ENCODE measurements at regions not wholly inside any gene's neighbourhood (a gene's known extent, or its start where the extent isn't known, plus 50 kb on each side); places are given as distances from the start of the nearest gene placed in this dataset.
A peak's percentile ranks its signal among the peaks of the same experiment; 100 is the strongest.

GRCh38 chr2:153052807-153053559 is 334.6 kb downstream of the ARL6IP6 start:
- no peak for DNase-seq (ENCODE audit: extremely low spot score, insufficient read length, low read depth)
- FAIRE-seq = no peak

- FAIRE-seq (no peak), DNase-seq (ENCODE audit: extremely low spot score, insufficient read length, low read depth) (no peak)
Measured at GRCh38 chr2:153047220-153047619, 328.8 kb downstream of the ARL6IP6 start.

DNA sequence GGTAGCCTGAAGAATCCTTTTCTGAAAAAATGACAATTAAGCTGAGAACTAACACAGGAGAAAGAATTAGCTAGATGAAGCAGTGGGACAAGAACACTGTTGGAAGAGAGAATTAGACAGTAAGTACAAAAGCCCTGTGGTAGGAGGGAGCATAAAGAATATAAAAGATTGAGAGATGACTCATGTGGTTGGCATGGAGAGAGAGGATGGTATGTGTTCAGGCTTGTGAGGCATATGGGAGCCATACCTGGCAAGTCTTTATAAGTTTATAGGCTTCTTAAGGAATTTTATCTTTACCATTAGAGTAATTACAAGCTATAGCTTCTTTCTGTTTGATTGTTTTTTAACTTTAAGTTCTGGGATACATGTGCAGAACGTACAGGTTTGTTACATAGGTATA is 325.0 kb downstream of the ARL6IP6 start:
- no peak for FAIRE-seq
- DNase-seq (ENCODE audit: extremely low spot score, insufficient read length, low read depth) = no peak

GRCh38 chr2:153028626-153029025 is 310.2 kb downstream of the ARL6IP6 start:
- no peak for FAIRE-seq

DNA sequence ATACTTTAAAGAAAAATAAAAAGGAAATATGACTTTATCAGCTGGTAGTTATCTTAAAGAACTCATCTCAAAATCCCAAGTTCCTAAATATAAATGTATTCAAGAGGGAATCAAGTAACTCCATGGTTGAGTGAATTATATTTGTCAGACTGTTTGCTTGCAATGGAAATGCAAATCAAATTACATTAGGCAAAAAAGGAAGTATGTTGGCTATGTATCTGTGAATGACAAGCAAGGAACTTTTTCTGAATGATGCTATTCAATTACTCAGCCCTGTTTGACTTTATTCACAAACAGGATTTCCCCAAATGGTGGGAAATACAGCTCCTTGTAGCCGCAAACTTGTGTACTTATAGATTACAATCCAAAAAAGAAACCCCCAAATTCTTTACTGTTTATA is 309.1 kb downstream of the ARL6IP6 start:
- DNase-seq (ENCODE audit: extremely low spot score, insufficient read length, low read depth) (no peak), FAIRE-seq (no peak)

More at GRCh38 chr2:153028626-153029025, 310.2 kb downstream of the ARL6IP6 start:
- DNase-seq (ENCODE audit: extremely low spot score, insufficient read length, low read depth) = no peak

DNA sequence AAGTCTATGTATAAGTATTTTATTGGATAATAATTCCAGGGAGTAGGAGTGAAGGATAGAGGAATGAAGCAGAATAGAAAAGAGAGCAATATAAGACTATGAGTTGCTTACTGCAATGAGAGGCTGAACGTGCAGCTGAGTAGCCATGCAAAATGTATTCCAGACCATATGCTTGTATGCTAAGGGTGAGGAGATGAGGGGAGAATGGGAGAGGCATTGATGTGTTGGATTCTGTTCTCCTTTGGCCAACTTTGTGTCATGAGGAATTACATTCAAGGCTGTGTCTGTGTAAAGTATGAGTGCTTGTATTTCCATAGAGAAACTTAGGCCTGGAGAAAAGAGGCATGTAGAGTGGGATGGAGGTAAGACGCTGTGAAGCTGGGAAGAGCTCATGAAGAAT is 301.8 kb downstream of the ARL6IP6 start:
- FAIRE-seq (no peak), DNase-seq (ENCODE audit: extremely low spot score, insufficient read length, low read depth) (no peak)

DNA sequence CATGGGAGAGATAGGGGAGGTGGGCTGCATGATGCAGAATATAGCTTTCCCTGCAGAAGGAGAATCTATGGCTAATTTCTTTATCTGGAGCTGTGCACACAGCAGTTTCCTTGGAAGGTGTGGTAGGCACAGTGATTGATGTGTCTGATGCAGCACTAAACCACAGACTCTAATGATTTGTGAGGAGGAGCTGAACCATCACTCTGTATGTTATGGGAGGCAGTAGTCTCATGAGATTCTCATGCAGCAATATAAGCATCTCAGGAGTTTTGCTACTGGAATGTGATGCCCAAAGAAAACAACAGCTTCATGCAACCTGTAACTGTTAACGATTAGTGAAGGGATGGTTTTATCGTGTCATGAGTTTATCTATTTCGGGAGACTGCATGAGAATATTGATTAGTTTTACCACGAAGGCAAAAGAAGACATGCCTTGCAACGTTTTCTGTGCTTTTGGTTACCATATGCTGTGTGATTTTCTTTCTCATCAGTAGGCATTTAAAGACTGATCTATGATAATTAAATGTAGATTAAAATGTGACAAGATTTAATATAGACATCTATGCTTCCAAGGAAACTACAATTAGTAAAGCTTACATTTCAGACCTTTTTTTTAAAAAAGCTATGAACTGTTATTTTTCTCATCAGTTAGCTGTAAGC is 286.8 kb downstream of the ARL6IP6 start:
- DNase-seq (ENCODE audit: extremely low spot score, insufficient read length, low read depth) (no peak), FAIRE-seq (no peak)

DNA sequence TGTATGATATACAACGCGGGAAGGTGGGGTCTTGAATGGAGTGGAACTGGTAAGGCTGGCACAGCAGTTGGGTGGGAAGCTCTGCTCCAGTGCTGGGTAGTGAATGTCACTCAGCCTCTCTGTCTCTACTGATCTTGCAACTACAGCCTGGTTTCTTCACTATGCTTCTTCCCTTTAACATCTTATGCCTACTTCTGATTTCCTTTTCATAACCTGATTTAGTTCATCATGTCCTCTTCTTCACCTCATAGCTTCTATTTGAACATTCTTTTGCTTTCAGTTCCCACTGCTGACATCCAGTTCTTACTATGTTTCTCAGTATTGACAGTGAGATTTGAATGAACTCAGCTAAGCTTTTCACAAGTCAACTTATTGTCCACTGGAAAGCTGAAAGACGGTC is 286.2 kb downstream of the ARL6IP6 start:
- FAIRE-seq (no peak), DNase-seq (ENCODE audit: extremely low spot score, insufficient read length, low read depth) (no peak)

- DNase-seq (ENCODE audit: extremely low spot score, insufficient read length, low read depth) (no peak), FAIRE-seq (no peak)
Measured at GRCh38 chr2:152974146-152974545, 255.7 kb downstream of the ARL6IP6 start.

GRCh38 chr2:152971685-152972084 is 253.3 kb downstream of the ARL6IP6 start:
- no peak for FAIRE-seq
- DNase-seq (ENCODE audit: extremely low spot score, insufficient read length, low read depth) = no peak

DNA sequence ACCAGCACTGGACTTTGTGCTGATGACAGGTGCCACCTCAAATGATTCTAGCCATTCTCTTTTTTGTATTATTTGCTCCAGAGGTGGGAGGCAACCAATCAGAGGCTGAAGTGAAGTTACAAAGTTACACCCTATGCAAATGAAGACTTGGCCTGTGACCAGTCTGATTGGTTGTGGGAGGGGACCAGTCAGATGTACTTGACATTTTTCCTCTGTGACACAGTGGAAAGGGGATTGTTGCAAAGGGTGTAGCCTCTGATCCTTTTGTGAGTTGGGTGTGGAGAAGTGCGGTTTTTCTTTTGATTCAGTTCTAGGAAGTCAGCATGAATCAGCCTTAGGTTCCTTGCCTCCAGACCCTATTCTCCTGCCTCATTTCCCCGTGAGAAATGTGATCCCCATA is 244.0 kb downstream of the ARL6IP6 start:
- FAIRE-seq (no peak), DNase-seq (ENCODE audit: extremely low spot score, insufficient read length, low read depth) (no peak)

DNA sequence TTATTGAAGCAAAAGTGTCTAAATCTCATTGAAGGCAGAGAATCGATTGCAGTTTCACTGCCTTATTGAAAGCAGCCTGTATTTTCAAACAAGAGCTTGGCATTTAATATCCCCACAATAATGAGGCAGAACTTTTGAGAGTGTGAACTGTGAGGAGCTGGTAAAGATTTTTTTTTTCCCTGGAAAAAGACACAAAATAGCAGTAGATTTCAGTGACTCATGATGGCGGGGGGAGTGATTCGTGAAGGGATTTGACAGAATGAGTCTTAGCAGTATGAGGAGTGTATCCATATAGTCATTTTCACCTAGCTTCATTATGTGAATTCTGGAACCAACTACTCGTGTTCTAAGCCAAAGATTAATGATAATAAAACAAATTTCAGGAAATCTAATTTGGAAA is 242.9 kb downstream of the ARL6IP6 start:
- no peak for FAIRE-seq
- DNase-seq (ENCODE audit: extremely low spot score, insufficient read length, low read depth) = no peak

DNA sequence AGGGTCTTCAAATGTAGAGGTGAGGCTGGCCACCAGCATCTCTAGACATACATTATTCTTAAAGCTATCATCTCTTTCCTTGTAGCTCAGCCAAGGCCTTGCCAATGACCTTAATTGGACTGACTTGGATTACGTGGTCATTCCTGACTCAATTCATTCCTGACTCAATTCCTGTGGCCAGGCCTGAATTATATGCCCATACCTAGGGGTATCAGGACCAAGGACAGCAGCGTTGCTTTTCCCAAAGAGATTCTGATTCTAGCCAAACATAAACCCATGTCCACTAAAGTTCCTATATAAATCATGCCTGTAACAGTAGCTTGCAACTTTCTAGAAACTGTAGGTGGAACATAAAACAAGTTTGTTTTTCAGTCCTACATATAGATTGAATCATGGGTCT is 231.7 kb downstream of the ARL6IP6 start:
- FAIRE-seq (no peak), DNase-seq (ENCODE audit: extremely low spot score, insufficient read length, low read depth) (no peak)

DNA sequence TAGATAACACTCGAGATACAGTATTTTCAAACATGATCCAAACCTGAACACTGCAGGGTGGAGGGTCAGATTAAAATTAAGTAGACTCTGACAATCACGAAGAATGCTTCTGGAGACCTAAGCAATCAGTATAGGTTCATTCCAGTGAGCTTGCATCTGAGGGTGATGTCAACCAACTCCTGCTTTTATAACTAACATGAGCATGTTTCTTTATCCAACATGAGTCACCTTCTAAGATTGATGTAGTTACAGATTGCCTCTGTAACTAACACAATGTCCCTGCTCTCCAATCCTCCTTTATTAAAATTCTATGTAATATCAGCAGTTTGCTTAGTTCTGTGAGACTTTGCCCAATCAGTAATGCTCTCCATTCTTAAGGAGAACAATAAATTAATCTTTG is 225.7 kb downstream of the ARL6IP6 start:
- FAIRE-seq (no peak), DNase-seq (ENCODE audit: extremely low spot score, insufficient read length, low read depth) (no peak)

DNA sequence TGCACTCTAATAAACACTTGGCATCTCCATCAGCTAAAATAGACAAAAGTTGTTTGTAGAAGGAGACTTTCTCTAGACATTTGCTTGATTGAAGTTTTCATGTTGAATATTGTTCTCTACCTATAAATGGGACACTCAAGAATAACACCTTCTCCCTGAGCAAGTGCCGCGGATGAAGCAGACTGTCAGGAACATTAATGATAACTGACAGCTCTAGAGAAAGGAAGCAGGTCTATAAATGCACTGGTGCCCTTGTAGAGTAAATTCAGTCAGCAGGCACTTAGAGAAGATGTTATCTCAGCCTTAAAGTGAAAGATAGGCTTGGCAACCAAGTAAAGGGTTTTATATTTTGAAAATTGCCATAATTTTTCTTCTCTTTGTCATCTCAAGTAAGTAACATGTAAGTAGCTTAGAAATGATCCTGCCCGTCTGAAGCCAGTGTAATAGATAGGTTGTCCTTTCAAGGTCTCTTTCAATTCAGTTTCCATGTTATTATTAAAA is 224.6 kb downstream of the ARL6IP6 start:
- no peak for DNase-seq (ENCODE audit: extremely low spot score, insufficient read length, low read depth)
- no peak for FAIRE-seq

DNA sequence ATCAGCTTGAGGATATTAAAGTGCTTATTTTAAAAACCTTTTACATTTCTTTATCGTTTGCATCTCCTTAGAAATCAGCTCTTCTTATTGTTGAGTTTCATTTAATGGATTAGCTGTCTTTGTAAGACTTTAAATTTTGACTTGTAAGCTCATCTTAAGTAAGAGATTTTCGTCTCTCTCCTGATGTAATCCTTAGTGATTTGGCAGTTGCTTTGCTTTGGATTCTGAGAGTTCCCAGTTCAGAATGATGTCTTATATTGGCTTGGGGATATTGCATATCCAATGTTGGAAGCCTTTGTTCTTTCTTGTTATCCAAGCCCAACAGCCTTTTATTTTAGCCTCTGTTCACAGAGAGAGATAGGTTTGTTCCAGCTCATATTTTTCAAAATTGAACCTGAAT is 212.1 kb downstream of the ARL6IP6 start:
- no peak for DNase-seq (ENCODE audit: extremely low spot score, insufficient read length, low read depth)
- no peak for FAIRE-seq

- no peak for FAIRE-seq
- no peak for DNase-seq (ENCODE audit: extremely low spot score, insufficient read length, low read depth)
Measured at GRCh38 chr2:152929628-152930027, 211.2 kb downstream of the ARL6IP6 start.

DNA sequence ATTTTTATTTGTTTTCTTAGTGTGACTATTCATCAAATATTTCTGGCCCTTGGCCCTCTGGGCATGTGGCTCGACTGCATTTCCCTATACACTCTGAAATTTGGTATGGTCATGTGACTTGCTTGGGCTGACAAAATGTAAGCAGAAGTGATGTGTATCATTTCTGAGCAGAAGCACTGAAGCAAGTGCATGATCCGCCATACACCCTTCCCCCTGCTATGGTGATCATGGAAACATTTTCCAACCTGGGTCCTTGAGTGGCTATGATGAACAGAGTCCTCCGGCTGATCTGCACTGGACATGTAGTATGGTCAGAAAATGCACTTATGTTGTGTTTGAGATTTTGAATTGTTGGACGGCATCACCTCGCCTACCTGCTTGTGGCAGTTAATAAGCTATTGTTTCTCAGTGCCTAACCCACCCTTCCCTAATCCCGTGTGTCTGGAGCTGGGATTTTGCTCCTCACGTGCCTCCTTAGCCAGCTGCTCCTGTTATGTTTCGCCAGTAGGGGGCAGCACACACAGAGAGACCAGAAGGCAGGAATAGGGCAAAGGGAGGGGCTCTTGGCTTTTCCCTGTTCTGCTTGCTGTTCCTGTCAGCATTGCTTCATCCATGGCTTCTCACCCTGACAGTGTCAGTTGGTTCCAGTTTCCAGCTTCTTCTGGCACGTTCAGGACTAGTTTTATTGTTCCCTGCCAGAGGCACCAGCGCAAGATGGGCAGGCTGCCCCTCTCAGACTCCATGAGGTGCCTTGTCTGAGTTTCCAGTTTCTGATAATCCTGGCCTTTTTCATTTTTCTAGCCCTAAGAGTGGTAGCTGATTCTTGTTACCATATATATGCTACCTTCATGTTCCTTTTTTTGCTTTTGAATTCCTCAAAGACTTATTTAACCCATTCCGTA is 207.4 kb downstream of the ARL6IP6 start:
- peak; percentile 5 for DNase-seq (ENCODE audit: extremely low spot score, insufficient read length, low read depth)
- FAIRE-seq = peak; percentile 70

- DNase-seq (ENCODE audit: extremely low spot score, insufficient read length, low read depth) (no peak), FAIRE-seq (no peak)
Measured at GRCh38 chr2:152924722-152925121, 206.3 kb downstream of the ARL6IP6 start.

- FAIRE-seq (no peak), DNase-seq (ENCODE audit: extremely low spot score, insufficient read length, low read depth) (no peak)
Measured at GRCh38 chr2:152924219-152924618, 205.8 kb downstream of the ARL6IP6 start.

DNA sequence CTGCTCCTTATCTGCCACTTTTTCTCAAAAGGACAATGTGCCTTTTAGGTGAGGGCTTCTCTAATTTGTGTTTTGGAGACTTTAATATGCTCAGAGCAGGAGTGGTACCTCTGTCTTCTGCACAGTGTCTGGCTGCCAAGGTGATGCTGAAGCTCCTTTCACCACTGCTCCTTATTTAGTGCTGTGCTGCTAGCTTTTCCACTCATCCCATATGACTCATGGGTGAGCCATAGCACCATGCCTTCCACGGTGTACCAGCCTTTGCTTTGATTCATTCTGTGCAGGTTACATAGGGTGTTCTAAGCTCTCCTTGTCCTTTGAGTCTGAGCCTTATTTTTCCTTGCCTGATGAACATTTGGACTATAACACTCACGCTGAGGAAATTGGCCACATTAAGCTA is 202.4 kb downstream of the ARL6IP6 start:
- FAIRE-seq = no peak
- DNase-seq (ENCODE audit: extremely low spot score, insufficient read length, low read depth) = no peak
